Parathyroid adenoma (tissue), 2 donors: ENCODE measurements at regions not wholly inside any gene's neighbourhood (a gene's known extent, or its start where the extent isn't known, plus 50 kb on each side); places are given as distances from the start of the nearest gene placed in this dataset.

Experiments
- H2AFZ ChIP-seq: fragments of 300-600 bp; sonication (generic); one replicate; pipeline ENCODE4 v1.7.0; 2017; ENCODE audit warnings: antibody characterized with exemption, mild to moderate bottlenecking
- H3K27ac ChIP-seq: fragments of 300-600 bp; sonication (generic); one replicate; pipeline ENCODE4 v1.7.0; 2017
- H3K27me3 ChIP-seq: fragments of 300-600 bp; sonication (generic); one replicate; pipeline ENCODE4 v1.7.0; 2017; ENCODE audit warnings: low read length; ENCODE audit not compliant: control insufficient read depth, insufficient read depth
- H3K36me3 ChIP-seq: fragments of 300-600 bp; sonication (generic); one replicate; pipeline ENCODE4 v1.7.0; 2017; ENCODE audit warnings: low read length; ENCODE audit not compliant: control insufficient read depth, insufficient read depth
- H3K4me1 ChIP-seq: fragments of 300-600 bp; sonication (generic); one replicate; pipeline ENCODE4 v1.7.0; 2017; ENCODE audit warnings: control low read depth
- H3K4me2 ChIP-seq: fragments of 300-600 bp; sonication (generic); one replicate; pipeline ENCODE4 v1.7.0; 2017; ENCODE audit warnings: low read length
- H3K4me3 ChIP-seq: fragments of 300-600 bp; sonication (generic); one replicate; pipeline ENCODE4 v1.7.0; 2017; ENCODE audit warnings: low read depth, low read length
- H3K79me2 ChIP-seq: fragments of 300-600 bp; sonication (generic); one replicate; pipeline ENCODE4 v1.7.0; 2017; ENCODE audit warnings: control low read depth
- H3K9ac ChIP-seq: fragments of 300-600 bp; sonication (generic); one replicate; pipeline ENCODE4 v1.7.0; 2017; ENCODE audit warnings: mild to moderate bottlenecking
- H3K9me3 ChIP-seq: fragments of 300-600 bp; sonication (generic); one replicate; pipeline ENCODE4 v1.7.0; 2017; ENCODE audit warnings: low read length; ENCODE audit not compliant: control insufficient read depth
- CTCF ChIP-seq: fragments of 300-600 bp; sonication (generic); IDR thresholded peaks from one replicate; pipeline ENCODE4 v1.7.0; 2017; ENCODE audit warnings: antibody characterized with exemption, mild to moderate bottlenecking
- donor health status: primary hyperparathyroidism.

DNA sequence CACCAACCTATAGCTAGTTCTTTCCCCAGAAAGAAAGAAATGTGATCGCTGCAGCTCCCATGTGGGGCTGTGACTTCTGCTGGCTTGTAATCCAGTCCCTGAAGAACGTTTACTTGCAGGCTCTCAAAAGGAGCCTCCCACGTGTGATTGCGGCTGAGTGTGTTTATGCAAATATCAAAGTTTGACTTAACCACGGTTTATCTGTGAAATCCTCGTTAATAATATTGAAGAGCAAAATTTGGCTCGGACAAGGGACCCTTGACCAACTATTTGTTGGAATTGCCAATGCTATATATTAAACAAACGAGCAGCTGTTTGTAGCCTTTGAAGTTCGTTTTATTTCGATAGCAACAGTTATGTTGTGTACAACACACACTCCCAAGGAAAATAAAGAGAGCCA lies 470.1 kb upstream of the NRP1 start:
- H3K36me3 ChIP-seq: no peaks in the 10 kb centered on the region
- no peak overlapping the region for H3K4me3 ChIP-seq
- H3K79me2 ChIP-seq: no peaks in the 10 kb centered on the region
- H3K27me3 ChIP-seq: no peaks in the 10 kb centered on the region
- H3K4me2 ChIP-seq: no peak overlapping the region
- no peaks in the 10 kb centered on the region for H3K9me3 ChIP-seq
- no peak overlapping the region for H3K27ac ChIP-seq
- H3K9ac ChIP-seq: no peak overlapping the region
- H2AFZ ChIP-seq: no peak overlapping the region
- TF ChIP-seq CTCF: no peak
- no peaks in the 10 kb centered on the region for H3K4me1 ChIP-seq

- TF ChIP-seq CTCF: no peak
- Histone ChIP-seq H2AFZ (no peak overlapping the region), H3K9me3 (no peaks in the 10 kb centered on the region), H3K4me3 (no peak overlapping the region), H3K4me1 (no peaks in the 10 kb centered on the region), H3K27ac (no peak overlapping the region), H3K36me3 (no peaks in the 10 kb centered on the region), H3K4me2 (no peak overlapping the region), H3K79me2 (no peaks in the 10 kb centered on the region), H3K9ac (no peak overlapping the region), H3K27me3 (no peaks in the 10 kb centered on the region)
Measured at GRCh38 chr10:33803248-33803647, 468.8 kb upstream of the NRP1 start.

- no peak overlapping the region for H3K9ac ChIP-seq
- H3K4me2 ChIP-seq: no peak overlapping the region
- no peaks in the 10 kb centered on the region for H3K9me3 ChIP-seq
- H3K36me3 ChIP-seq: no peaks in the 10 kb centered on the region
- no peaks in the 10 kb centered on the region for H3K79me2 ChIP-seq
- no peaks in the 10 kb centered on the region for H3K4me1 ChIP-seq
- no peak overlapping the region for H2AFZ ChIP-seq
- H3K27me3 ChIP-seq: no peaks in the 10 kb centered on the region
- H3K27ac ChIP-seq: no peak overlapping the region
- no peak overlapping the region for H3K4me3 ChIP-seq
- no peak for TF ChIP-seq CTCF
Measured at GRCh38 chr10:33802566-33802965, 468.1 kb upstream of the NRP1 start.

DNA sequence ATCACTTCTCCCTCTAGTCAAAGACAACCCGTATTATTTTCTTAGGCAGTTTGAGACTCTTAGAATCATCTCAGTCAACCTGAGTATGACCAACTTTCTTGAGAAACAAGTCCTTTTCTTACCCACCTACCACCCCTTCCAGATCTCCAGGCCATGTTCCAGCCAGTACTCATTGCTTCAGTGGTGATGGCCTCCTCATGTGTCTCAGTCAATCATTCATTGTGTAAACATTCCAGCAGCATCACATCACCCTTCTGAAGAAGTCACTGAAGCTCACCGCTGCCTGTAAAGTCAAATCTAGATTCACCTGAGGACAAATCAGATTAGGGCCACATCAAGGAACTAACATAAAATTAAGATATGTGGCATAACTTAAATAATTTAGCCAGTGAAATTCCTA lies 467.2 kb upstream of the NRP1 start:
- H2AFZ ChIP-seq: no peak overlapping the region
- TF ChIP-seq CTCF: no peak
- H3K79me2 ChIP-seq: no peaks in the 10 kb centered on the region
- no peak overlapping the region for H3K27ac ChIP-seq
- H3K4me3 ChIP-seq: no peak overlapping the region
- H3K36me3 ChIP-seq: no peaks in the 10 kb centered on the region
- H3K27me3 ChIP-seq: no peaks in the 10 kb centered on the region
- no peak overlapping the region for H3K9ac ChIP-seq
- H3K9me3 ChIP-seq: no peaks in the 10 kb centered on the region
- no peaks in the 10 kb centered on the region for H3K4me1 ChIP-seq
- H3K4me2 ChIP-seq: no peak overlapping the region

GRCh38 chr10:33800986-33801385 lies 466.5 kb upstream of the NRP1 start:
- Histone ChIP-seq H3K9ac (no peak overlapping the region), H3K27me3 (no peaks in the 10 kb centered on the region), H3K79me2 (no peaks in the 10 kb centered on the region), H3K9me3 (no peaks in the 10 kb centered on the region), H3K36me3 (no peaks in the 10 kb centered on the region), H3K4me3 (no peak overlapping the region), H3K4me1 (no peaks in the 10 kb centered on the region), H3K27ac (no peak overlapping the region), H2AFZ (no peak overlapping the region), H3K4me2 (no peak overlapping the region)
- TF ChIP-seq CTCF: no peak
